Neuronal stem cell (in vitro differentiated cells): ENCODE measurements at regions not wholly inside any gene's neighbourhood (a gene's known extent, or its start where the extent isn't known, plus 50 kb on each side); places are given as distances from the start of the nearest gene placed in this dataset.
"Not testable (repeated sequence)": the region's sequence is repeated elsewhere in the genome, so short reads cannot be mapped to it uniquely, and the experiment has no call there.

Experiments
- DNase-seq: peaks from one replicate; pipeline ENCODE4 v3.0.0-alpha.2; 2013; ENCODE audit warnings: low spot score
- H2AFZ ChIP-seq: one replicate; pipeline ENCODE4 v1.6.1; 2013; ENCODE audit warnings: mild to moderate bottlenecking, low read length, inconsistent platforms
- H2AK5ac ChIP-seq: 2 replicates; pipeline ENCODE4 v1.6.1; 2013; ENCODE audit warnings: low read depth, mild to moderate bottlenecking, inconsistent platforms, low read length, moderate library complexity, mixed read lengths
- H2BK120ac ChIP-seq: 2 replicates; pipeline ENCODE4 v1.6.1; 2013; ENCODE audit warnings: low read depth, mild to moderate bottlenecking, inconsistent platforms, low read length, moderate library complexity, mixed read lengths
- H2BK12ac ChIP-seq: one replicate; pipeline ENCODE4 v1.6.1; 2013; ENCODE audit warnings: low read length, inconsistent platforms
- H2BK15ac ChIP-seq: 2 replicates; pipeline ENCODE4 v1.6.1; 2013; ENCODE audit warnings: mild to moderate bottlenecking, low read length, inconsistent platforms, mixed read lengths
- H2BK5ac ChIP-seq: one replicate; pipeline ENCODE4 v1.6.1; 2013; ENCODE audit warnings: inconsistent platforms, mild to moderate bottlenecking, low read length, moderate library complexity
- H3K14ac ChIP-seq: one replicate; pipeline ENCODE4 v1.6.1; 2013; ENCODE audit warnings: low read length, inconsistent platforms
- H3K18ac ChIP-seq: 2 replicates; pipeline ENCODE4 v1.6.1; 2013; ENCODE audit warnings: low read length, inconsistent platforms
- H3K23ac ChIP-seq: 2 replicates; pipeline ENCODE4 v1.6.1; 2013; ENCODE audit warnings: low read depth, mild to moderate bottlenecking, mixed read lengths, low read length, inconsistent platforms; ENCODE audit not compliant: poor library complexity
- H3K27ac ChIP-seq: replicated peaks from 3 replicates; pipeline ENCODE4 v1.5.1; 2013; ENCODE audit warnings: low read length, inconsistent platforms
- H3K27me3 ChIP-seq, 3 experiments: 2 replicates each; pipeline ENCODE4 v1.6.1; 2013; ENCODE audit warnings: low read length in 3 of 3, mild to moderate bottlenecking in 2 of 3, inconsistent platforms in 1 of 3, low read depth in 1 of 3, mixed read lengths in 1 of 3, moderate library complexity in 1 of 3; ENCODE audit not compliant: control insufficient read depth in 3 of 3, insufficient read depth in 3 of 3
- H3K36me3 ChIP-seq, 2 donors: replicated peaks in 1 of 2; 2 replicates each; pipeline ENCODE4 v1.6.1; 2013; ENCODE audit warnings: low read length in 2 of 2; ENCODE audit not compliant: control insufficient read depth in 2 of 2, insufficient read depth in 2 of 2
- H3K4ac ChIP-seq: 2 replicates; pipeline ENCODE4 v1.6.1; 2013; ENCODE audit warnings: inconsistent platforms, mild to moderate bottlenecking, low read length, moderate library complexity
- H3K4me1 ChIP-seq, 2 donors: 1 replicate in 1 of 2; 2 replicates in 1 of 2; pipeline ENCODE4 v1.6.1; 2013; ENCODE audit warnings: low read length in 2 of 2, low read depth in 1 of 2; ENCODE audit not compliant: control insufficient read depth in 2 of 2, insufficient read depth in 1 of 2
- H3K4me2 ChIP-seq: one replicate; pipeline ENCODE4 v1.6.1; 2013; ENCODE audit warnings: mild to moderate bottlenecking, low read length, inconsistent platforms; ENCODE audit not compliant: insufficient read depth, poor library complexity, severe bottlenecking
- H3K4me3 ChIP-seq, 2 donors: 2 replicates each; pipeline ENCODE4 v1.5.1; 2013; ENCODE audit warnings: low read length in 2 of 2, mild to moderate bottlenecking in 2 of 2, inconsistent platforms in 1 of 2, moderate library complexity in 1 of 2
- H3K79me1 ChIP-seq: one replicate; pipeline ENCODE4 v1.6.1; 2013; ENCODE audit warnings: low read depth, mild to moderate bottlenecking, inconsistent platforms, low read length, moderate library complexity
- H3K9ac ChIP-seq: one replicate; pipeline ENCODE4 v1.6.1; 2013; ENCODE audit warnings: mild to moderate bottlenecking, low read depth, low read length, inconsistent platforms; ENCODE audit not compliant: poor library complexity
- H3K9me3 ChIP-seq, 2 donors: replicated peaks in 1 of 2; 2 replicates each; pipeline versions ENCODE3 to v1.6.1; 2013; ENCODE audit warnings: low read length in 2 of 2, mild to moderate bottlenecking in 2 of 2, inconsistent platforms in 1 of 2, low read depth in 1 of 2, mixed read lengths in 1 of 2, moderate library complexity in 1 of 2; ENCODE audit not compliant: control insufficient read depth in 2 of 2, insufficient read depth in 1 of 2
- H4K8ac ChIP-seq: one replicate; pipeline ENCODE4 v1.6.1; 2013; ENCODE audit warnings: low read depth, mild to moderate bottlenecking, inconsistent platforms, low read length, moderate library complexity
- H4K91ac ChIP-seq: one replicate; pipeline ENCODE4 v1.6.1; 2013; ENCODE audit warnings: low read length, low read depth, mild to moderate bottlenecking, inconsistent platforms; ENCODE audit not compliant: poor library complexity
- WGBS, 2 donors: extraction: QIAGEN DNeasy Blood & Tissue Kit; methylation state at CpG; one replicate each; pipeline ENCODE4 v1.1.7; 2013; ENCODE audit warnings: missing lambda C conversion rate in 2 of 2, mixed read lengths in 1 of 2; ENCODE audit not compliant: insufficient read length in 2 of 2, insufficient replicate concordance in 1 of 2; ENCODE audit errors: extremely low coverage in 2 of 2; 5-methylcytosine and 5-hydroxymethylcytosine counted together

- H3K4me3 ChIP-seq, H2BK12ac ChIP-seq, H3K79me1 ChIP-seq, H3K23ac ChIP-seq, H3K4me2 ChIP-seq, H3K9ac ChIP-seq, H3K14ac ChIP-seq, H3K4me1 ChIP-seq, H3K27ac ChIP-seq, H2BK15ac ChIP-seq, H4K8ac ChIP-seq, H3K4ac ChIP-seq, H2BK5ac ChIP-seq, H3K9me3 ChIP-seq, H2BK120ac ChIP-seq, H4K91ac ChIP-seq, H3K27me3 ChIP-seq, H2AK5ac ChIP-seq, DNase-seq, H3K18ac ChIP-seq, H2AFZ ChIP-seq, H3K36me3 ChIP-seq: not testable (repeated sequence)
- no CpG with 5 or more reads among the region's 7 CpGs for WGBS, 2 donors
Observed at GRCh38 chr1:166416831-166417230, 250.0 kb upstream of the FAM78B start.

- DNase-seq, result no peak
Observed at GRCh38 chr1:166418344-166418933, 251.6 kb upstream of the FAM78B start.

GRCh38 chr1:166422586-166422985 is 255.8 kb upstream of the FAM78B start:
- H4K91ac ChIP-seq, H3K79me1 ChIP-seq, H2BK120ac ChIP-seq, H3K36me3 ChIP-seq, H3K27me3 ChIP-seq, H3K4ac ChIP-seq, H3K9me3 ChIP-seq, H3K23ac ChIP-seq, H2AK5ac ChIP-seq, H2BK15ac ChIP-seq, H3K27ac ChIP-seq, H3K4me1 ChIP-seq, H3K14ac ChIP-seq, H4K8ac ChIP-seq, H2BK12ac ChIP-seq, DNase-seq, H2BK5ac ChIP-seq, H3K4me2 ChIP-seq, H3K18ac ChIP-seq, H3K9ac ChIP-seq, H2AFZ ChIP-seq: not testable (repeated sequence)
- H3K4me3 ChIP-seq, result peak overlapping the region in 1 of 2 donors; percentile 3
- WGBS, 2 donors, result no CpG with 5 or more reads among the region's 4 CpGs

More at GRCh38 chr1:166418344-166418933, 251.6 kb upstream of the FAM78B start:
- H3K14ac ChIP-seq, result no peak overlapping the region
- no peak overlapping the region for H2AFZ ChIP-seq
- no peaks in the 10 kb centered on the region for H3K36me3 ChIP-seq
- no peak overlapping the region for H2BK12ac ChIP-seq
- no peak overlapping the region for H3K18ac ChIP-seq
- no peak overlapping the region for H3K9ac ChIP-seq
- H3K4me2 ChIP-seq, result no peak overlapping the region
- H3K23ac ChIP-seq, result no peak overlapping the region
- no CpG with 5 or more reads among the region's 3 CpGs for WGBS, 2 donors
- no peak overlapping the region for H2AK5ac ChIP-seq
- H4K8ac ChIP-seq, result no peak overlapping the region
- H4K91ac ChIP-seq, result no peak overlapping the region
- no peaks in the 10 kb centered on the region for H3K27me3 ChIP-seq
- no peaks in the 10 kb centered on the region for H3K9me3 ChIP-seq
- no peak overlapping the region for H3K4me3 ChIP-seq
- no peak overlapping the region for H2BK5ac ChIP-seq
- peaks cover 2% of the 10 kb centered on the region for H3K79me1 ChIP-seq
- no peaks in the 10 kb centered on the region for H3K4me1 ChIP-seq
- H2BK15ac ChIP-seq, result no peak overlapping the region
- H3K4ac ChIP-seq, result no peak overlapping the region
- no peak overlapping the region for H3K27ac ChIP-seq
- H2BK120ac ChIP-seq, result no peak overlapping the region

GRCh38 chr1:166432655-166433054 is 265.9 kb upstream of the FAM78B start:
- Histone ChIP-seq H2BK15ac (no peak overlapping the region), H4K91ac (no peak overlapping the region), H2AFZ (no peak overlapping the region), H2BK5ac (no peak overlapping the region), H2AK5ac (no peak overlapping the region), H4K8ac (no peak overlapping the region), H3K79me1 (no peaks in the 10 kb centered on the region), H3K36me3 (no peaks in the 10 kb centered on the region), H3K18ac (no peak overlapping the region), H2BK12ac (no peak overlapping the region), H3K23ac (no peak overlapping the region), H3K27me3 (no peaks in the 10 kb centered on the region), H3K4me1 (no peaks in the 10 kb centered on the region), H3K4ac (no peak overlapping the region), H3K4me2 (no peak overlapping the region), H3K9me3 (no peaks in the 10 kb centered on the region), H3K14ac (no peak overlapping the region), H3K4me3 (no peak overlapping the region), H2BK120ac (no peak overlapping the region), H3K27ac (no peak overlapping the region), H3K9ac (no peak overlapping the region)
- DNase-seq, result no peak
- no CpG with 5 or more reads among the region's 2 CpGs for WGBS, 2 donors
